H7 (cell line): ENCODE measurements at regions not wholly inside any gene's neighbourhood (a gene's known extent, or its start where the extent isn't known, plus 50 kb on each side); places are given as distances from the start of the nearest gene placed in this dataset.

Source experiments
- DNase-seq: peaks from one replicate; pipeline ENCODE4 v3.0.0; 2012
- H3K27me3 ChIP-seq: 2 replicates; pipeline ENCODE4 v1.6.0; 2011; ENCODE audit warnings: mild to moderate bottlenecking, low read length; ENCODE audit not compliant: control insufficient read depth, insufficient read depth
- H3K36me3 ChIP-seq: replicated peaks from 2 replicates; pipeline ENCODE4 v1.5.1; 2011; ENCODE audit warnings: low read length; ENCODE audit not compliant: control insufficient read depth, insufficient read depth
- H3K4me3 ChIP-seq: 2 replicates; pipeline ENCODE4 v1.5.1; 2011; ENCODE audit warnings: low read depth, mild to moderate bottlenecking, control low read depth, low read length, moderate library complexity; ENCODE audit not compliant: insufficient read depth

- H3K27me3 ChIP-seq: no peaks in the 10 kb centered on the region; the same call in 1 of the 2 replicates
- no peak overlapping the region for H3K4me3 ChIP-seq
- no peaks in the 10 kb centered on the region for H3K36me3 ChIP-seq
- no peak for DNase-seq
These were observed 146.5 kb downstream of the SYK start for GRCh38 chr9:90948156-90948555.

GRCh38 chr9:90950600-90950999 is 149.0 kb downstream of the SYK start:
- H3K4me3 ChIP-seq: no peak overlapping the region
- DNase-seq: no peak
- H3K36me3 ChIP-seq: no peaks in the 10 kb centered on the region
- no peaks in the 10 kb centered on the region; the same call in 1 of the 2 replicates for H3K27me3 ChIP-seq

DNA sequence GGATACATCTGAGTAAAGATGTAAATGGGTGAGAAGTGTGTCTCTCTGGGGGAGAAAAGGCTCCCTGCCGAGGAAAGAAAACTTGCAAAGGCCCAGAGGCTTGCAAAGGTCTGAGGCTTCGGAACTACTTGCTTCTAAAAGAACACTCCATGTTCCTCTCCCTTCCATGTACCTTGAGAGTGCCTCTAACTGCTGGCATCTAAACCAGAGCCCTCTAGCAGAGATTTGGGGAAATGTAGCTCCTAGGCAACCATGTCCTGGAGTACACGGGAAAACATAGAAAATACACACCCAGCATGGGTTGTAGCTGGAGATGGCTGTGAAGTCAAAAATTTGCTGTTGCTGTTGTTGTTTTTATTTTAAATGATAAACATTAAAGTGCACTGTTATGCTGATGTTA is 151.6 kb downstream of the SYK start:
- H3K4me3 ChIP-seq: no peak overlapping the region
- H3K36me3 ChIP-seq: no peaks in the 10 kb centered on the region
- peak; percentile 47 for DNase-seq
- no peaks in the 10 kb centered on the region; the same call in 1 of the 2 replicates for H3K27me3 ChIP-seq

DNA sequence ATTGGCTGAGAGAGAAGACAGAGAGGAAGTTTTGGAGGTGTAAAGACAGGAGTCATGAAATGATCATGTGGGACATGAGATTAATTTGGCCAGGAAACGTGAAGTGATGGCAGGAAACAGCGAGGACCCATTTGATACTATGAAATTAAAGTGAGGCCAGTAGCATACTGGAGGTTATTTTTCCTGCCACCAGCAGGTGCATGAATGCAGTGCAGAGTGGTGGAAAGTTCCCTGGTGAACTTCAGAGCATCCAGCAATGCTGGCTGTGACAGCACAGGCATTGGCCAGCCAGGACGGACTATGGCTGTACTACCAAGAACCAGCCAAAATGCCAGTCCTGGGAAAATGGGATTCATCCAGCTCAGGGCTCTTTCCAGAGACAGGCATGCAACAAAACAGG is 152.2 kb downstream of the SYK start:
- H3K27me3 ChIP-seq: no peaks in the 10 kb centered on the region; the same call in 1 of the 2 replicates
- H3K4me3 ChIP-seq: no peak overlapping the region
- no peaks in the 10 kb centered on the region for H3K36me3 ChIP-seq
- no peak for DNase-seq

- no peak for DNase-seq
- Histone ChIP-seq H3K4me3 (no peak overlapping the region), H3K36me3 (no peaks in the 10 kb centered on the region), H3K27me3 (no peaks in the 10 kb centered on the region; the same call in 1 of the 2 replicates)
These were observed 154.6 kb downstream of the SYK start for GRCh38 chr9:90956026-90956810.

DNA sequence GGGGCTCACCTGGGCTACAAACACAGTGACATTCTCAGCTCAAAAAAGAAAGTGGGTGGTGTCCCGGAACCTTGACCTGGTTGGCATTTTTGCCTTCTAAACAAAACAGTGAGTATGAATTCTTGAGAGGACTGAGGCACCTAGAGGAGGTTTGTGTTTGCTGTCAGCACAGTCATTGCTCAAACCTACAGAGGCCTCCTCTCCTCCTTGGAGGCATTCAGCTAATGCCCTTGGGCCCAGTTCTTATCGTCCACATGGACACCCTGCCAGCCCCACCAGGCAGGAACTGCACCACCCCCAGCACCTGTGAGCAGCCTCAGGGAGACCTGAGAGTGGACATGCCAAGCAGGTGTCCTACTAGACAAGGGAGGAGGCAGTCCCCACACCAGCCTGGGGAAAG is 156.7 kb downstream of the SYK start:
- no peak for DNase-seq
- H3K36me3 ChIP-seq: no peaks in the 10 kb centered on the region
- H3K27me3 ChIP-seq: no peaks in the 10 kb centered on the region
- H3K4me3 ChIP-seq: no peak overlapping the region

GRCh38 chr9:90960941-90961340 is 159.3 kb downstream of the SYK start:
- no peaks in the 10 kb centered on the region for H3K27me3 ChIP-seq
- no peak overlapping the region for H3K4me3 ChIP-seq
- no peaks in the 10 kb centered on the region for H3K36me3 ChIP-seq
- DNase-seq: no peak

- no peak for DNase-seq
- Histone ChIP-seq H3K36me3 (no peaks in the 10 kb centered on the region), H3K4me3 (no peak overlapping the region), H3K27me3 (no peaks in the 10 kb centered on the region)
These were observed 159.8 kb downstream of the SYK start for GRCh38 chr9:90961375-90961774.

GRCh38 chr9:90964101-90965020 is 162.7 kb downstream of the SYK start:
- peak; percentile 70 for DNase-seq
- H3K36me3 ChIP-seq: no peaks in the 10 kb centered on the region
- H3K4me3 ChIP-seq: no peak overlapping the region
- no peaks in the 10 kb centered on the region for H3K27me3 ChIP-seq

DNA sequence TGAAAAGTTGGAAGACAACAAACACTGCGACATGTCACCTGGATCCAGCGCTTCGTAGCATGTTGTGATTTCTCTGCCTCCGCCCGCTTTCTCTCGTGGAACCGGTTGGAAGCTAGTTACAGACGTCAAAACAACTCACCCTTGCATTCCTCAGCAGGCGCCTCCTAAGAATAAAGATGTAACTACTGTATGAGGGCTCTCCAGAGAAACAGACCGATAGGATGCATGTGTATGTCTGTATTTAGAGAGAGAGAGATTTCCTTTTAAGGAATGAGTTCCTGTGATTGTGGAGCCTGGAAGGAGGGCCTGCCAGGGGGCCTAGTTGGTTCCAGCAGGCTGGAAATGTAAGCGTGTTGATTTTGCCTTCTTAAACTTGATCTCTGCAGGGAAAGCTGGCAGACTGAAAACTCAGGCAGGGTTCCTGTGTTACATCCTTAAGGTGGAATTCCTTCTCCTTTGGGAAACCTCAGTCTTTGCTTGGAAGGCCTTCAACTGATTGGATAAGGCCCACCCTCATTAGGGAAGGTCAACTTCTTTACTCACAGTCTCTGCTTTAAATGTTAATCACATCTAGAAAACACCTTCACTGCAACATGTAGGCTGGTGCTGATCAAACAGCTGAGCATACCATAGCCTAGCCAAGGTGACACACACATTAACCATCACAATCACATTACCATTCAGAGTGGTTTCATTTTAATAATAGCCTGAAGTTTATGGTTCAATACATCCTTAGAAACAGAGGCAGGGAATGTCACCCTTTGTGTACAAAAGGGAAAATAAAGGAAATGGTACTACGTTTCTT is 163.8 kb downstream of the SYK start:
- no peak for DNase-seq
- Histone ChIP-seq H3K27me3 (no peaks in the 10 kb centered on the region), H3K4me3 (no peak overlapping the region), H3K36me3 (no peaks in the 10 kb centered on the region)

- DNase-seq: no peak
- H3K36me3 ChIP-seq: no peaks in the 10 kb centered on the region
- H3K27me3 ChIP-seq: no peaks in the 10 kb centered on the region
- no peak overlapping the region for H3K4me3 ChIP-seq
These were observed 164.3 kb downstream of the SYK start for GRCh38 chr9:90966031-90966290.

- Histone ChIP-seq H3K36me3 (no peaks in the 10 kb centered on the region), H3K4me3 (no peak overlapping the region)
- no peak for DNase-seq
These were observed 165.0 kb downstream of the SYK start for GRCh38 chr9:90966480-90967144.

DNA sequence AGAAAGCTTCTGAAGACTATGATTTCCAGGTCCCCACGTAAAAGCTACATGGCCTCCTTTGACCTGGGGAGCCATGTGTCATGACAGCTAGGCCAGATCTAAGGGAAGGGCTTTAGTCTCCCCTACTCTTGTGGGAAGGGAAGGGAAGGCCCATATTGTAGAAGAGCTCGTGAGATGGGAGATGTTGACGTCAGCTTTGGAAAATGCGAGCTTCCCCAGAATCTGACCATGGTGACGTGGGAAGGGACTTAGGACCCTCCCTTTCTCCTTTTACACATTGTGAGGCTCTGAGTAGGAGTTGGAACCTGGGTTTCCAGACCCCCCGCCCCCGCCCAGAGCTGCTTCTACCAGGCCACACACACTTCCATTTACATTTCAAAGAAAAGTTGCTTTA is 165.5 kb downstream of the SYK start:
- DNase-seq: peak; percentile 61
- no peak overlapping the region for H3K4me3 ChIP-seq
- no peaks in the 10 kb centered on the region for H3K36me3 ChIP-seq
- no peaks in the 10 kb centered on the region for H3K27me3 ChIP-seq

More at GRCh38 chr9:90966480-90967144, 165.0 kb downstream of the SYK start:
- H3K27me3 ChIP-seq: no peaks in the 10 kb centered on the region

DNA sequence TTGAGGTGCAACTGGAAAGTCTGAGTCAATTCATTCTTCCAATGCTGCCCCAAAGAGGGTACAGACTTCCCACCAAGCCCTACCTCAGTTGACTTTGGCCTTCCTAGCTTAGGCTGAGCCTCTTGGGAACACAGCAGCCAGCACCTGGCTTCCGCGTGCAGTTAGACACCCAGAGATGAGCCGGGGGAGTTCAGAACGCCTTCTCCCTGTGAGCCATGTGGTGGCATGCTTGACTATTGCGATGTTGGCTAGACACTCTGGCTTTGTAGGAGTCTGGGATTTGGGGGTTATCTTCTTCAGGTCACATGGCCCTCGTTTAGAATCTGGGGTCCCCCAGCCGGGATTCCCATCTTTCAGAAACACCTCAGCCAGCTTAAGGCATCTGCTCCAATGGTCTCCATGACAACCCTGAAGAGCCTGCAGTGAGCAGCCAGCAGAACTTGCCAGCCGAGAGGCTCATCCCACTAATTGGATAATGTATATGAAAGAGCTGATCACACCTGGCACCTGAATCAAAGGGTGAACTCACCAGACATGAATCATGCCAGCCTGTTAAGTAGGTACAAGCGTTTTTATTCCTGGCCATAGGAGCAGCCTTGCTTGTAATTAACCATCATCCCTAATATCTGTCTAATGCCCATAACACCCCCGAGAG is 167.5 kb downstream of the SYK start:
- Histone ChIP-seq H3K27me3 (no peaks in the 10 kb centered on the region), H3K36me3 (no peaks in the 10 kb centered on the region), H3K4me3 (no peak overlapping the region)
- DNase-seq: no peak
